Lower lobe of right lung (tissue), 2 donors: ENCODE measurements at regions not wholly inside any gene's neighbourhood (a gene's known extent, or its start where the extent isn't known, plus 50 kb on each side); places are given as distances from the start of the nearest gene placed in this dataset.

Source experiments
- ATAC-seq, 2 donors: fragments of 200-7000 bp; cut with Tn5 transposase; one replicate each; pipeline ENCODE4 v1.9.1; 2020 to 2022; ENCODE audit warnings: mild to moderate bottlenecking in 2 of 2, moderate library complexity in 2 of 2
- DNase-seq: peaks from one replicate; pipeline ENCODE4 v3.0.0-alpha.2; 2020
- H3K27ac ChIP-seq: fragments of 200-600 bp; one replicate; pipeline ENCODE4 v1.8.0; 2022
- H3K27me3 ChIP-seq: fragments of 200-600 bp; one replicate; pipeline ENCODE4 v1.8.0; 2022; ENCODE audit warnings: low read depth
- H3K36me3 ChIP-seq: fragments of 200-600 bp; one replicate; pipeline ENCODE4 v1.8.0; 2022; ENCODE audit warnings: mild to moderate bottlenecking
- H3K4me1 ChIP-seq: fragments of 200-600 bp; one replicate; pipeline ENCODE4 v1.8.0; 2022
- H3K4me3 ChIP-seq: fragments of 200-600 bp; one replicate; pipeline ENCODE4 v1.8.0; 2022; ENCODE audit warnings: mild to moderate bottlenecking
- H3K9me3 ChIP-seq: fragments of 200-600 bp; one replicate; pipeline ENCODE4 v1.8.0; 2022
- CTCF ChIP-seq: fragments of 200-600 bp; IDR thresholded peaks from one replicate; pipeline ENCODE4 v1.8.0; 2022; ENCODE audit warnings: antibody characterized with exemption, mild to moderate bottlenecking
- intact Hi-C: fragments of 100-400 bp; cut with DNase I; formaldehyde crosslinking; loops from one replicate; pipeline ENCODE4 v1.11.0; 2022
- donor health status: DM: no; HTN: yes; CAD: no; lungs with severe emphysema.

- Histone ChIP-seq H3K4me1 (no peaks in the 10 kb centered on the region), H3K9me3 (no peaks in the 10 kb centered on the region), H3K4me3 (no peak overlapping the region), H3K27me3 (no peaks in the 10 kb centered on the region), H3K27ac (no peak overlapping the region), H3K36me3 (no peaks in the 10 kb centered on the region)
- no peak for TF ChIP-seq CTCF
- peak in 1 of 2 donors; percentile 47 for ATAC-seq
- intact Hi-C loops: no loop called here
- DNase-seq: no peak
Measured at GRCh38 chr9:13461414-13461991, 182.0 kb upstream of the MPDZ start.

- no peaks in the 10 kb centered on the region for H3K27me3 ChIP-seq
- TF ChIP-seq CTCF: no peak
- H3K4me3 ChIP-seq: no peak overlapping the region
- H3K36me3 ChIP-seq: no peaks in the 10 kb centered on the region
- no peak for ATAC-seq
- intact Hi-C loops: no loop called here
- no peaks in the 10 kb centered on the region for H3K9me3 ChIP-seq
- no peak for DNase-seq
- no peaks in the 10 kb centered on the region for H3K4me1 ChIP-seq
- H3K27ac ChIP-seq: no peak overlapping the region
Measured at GRCh38 chr9:13459071-13459470, 179.6 kb upstream of the MPDZ start.

- DNase-seq (no peak), ATAC-seq (no peak)
- TF ChIP-seq CTCF: no peak
- H3K27me3 ChIP-seq: no peaks in the 10 kb centered on the region
- H3K4me1 ChIP-seq: no peaks in the 10 kb centered on the region
- H3K36me3 ChIP-seq: no peaks in the 10 kb centered on the region
- intact Hi-C loops: no loop called here
- H3K9me3 ChIP-seq: no peaks in the 10 kb centered on the region
- H3K27ac ChIP-seq: no peak overlapping the region
- no peak overlapping the region for H3K4me3 ChIP-seq
Measured at GRCh38 chr9:13457795-13458194, 178.3 kb upstream of the MPDZ start.

GRCh38 chr9:13450723-13451122 is 171.2 kb upstream of the MPDZ start:
- intact Hi-C loops: no loop called here

GRCh38 chr9:13448482-13448881 is 169.0 kb upstream of the MPDZ start:
- no peak for TF ChIP-seq CTCF
- Histone ChIP-seq H3K4me1 (peaks cover 14% of the 10 kb centered on the region), H3K36me3 (no peaks in the 10 kb centered on the region), H3K9me3 (no peaks in the 10 kb centered on the region), H3K27ac (no peak overlapping the region), H3K4me3 (no peak overlapping the region), H3K27me3 (no peaks in the 10 kb centered on the region)
- DNase-seq (no peak), ATAC-seq (no peak)
- intact Hi-C loops: no loop called here

More at GRCh38 chr9:13450723-13451122, 171.2 kb upstream of the MPDZ start:
- Histone ChIP-seq H3K9me3 (no peaks in the 10 kb centered on the region), H3K36me3 (no peaks in the 10 kb centered on the region), H3K27me3 (no peaks in the 10 kb centered on the region), H3K27ac (no peak overlapping the region), H3K4me3 (no peak overlapping the region), H3K4me1 (peaks cover 14% of the 10 kb centered on the region)
- no peak for DNase-seq
- no peak for ATAC-seq
- no peak for TF ChIP-seq CTCF
